GM19193 (cell line): ENCODE measurements at regions not wholly inside any gene's neighbourhood (a gene's known extent, or its start where the extent isn't known, plus 50 kb on each side); places are given as distances from the start of the nearest gene placed in this dataset.

Experiments used
- POLR2A ChIP-seq: IDR thresholded peaks from 4 replicates; pipeline ENCODE4 v1.6.1; 2011; ENCODE audit not compliant: insufficient read depth, insufficient read length; ENCODE audit errors: extremely low read depth

- no peak for TF ChIP-seq POLR2A
Observed at GRCh38 chr12:124441443-124442194, 125.8 kb downstream of the NCOR2 start.

- no peak for TF ChIP-seq POLR2A
Observed at GRCh38 chr12:124440841-124441381, 126.5 kb downstream of the NCOR2 start.

GRCh38 chr12:124440031-124440626 is 127.3 kb downstream of the NCOR2 start:
- TF ChIP-seq POLR2A = no peak

GRCh38 chr12:124438437-124439056 is 128.9 kb downstream of the NCOR2 start:
- no peak for TF ChIP-seq POLR2A

GRCh38 chr12:124437617-124438436 is 129.6 kb downstream of the NCOR2 start:
- TF ChIP-seq POLR2A = no peak

GRCh38 chr12:124437121-124437520 is 130.3 kb downstream of the NCOR2 start:
- TF ChIP-seq POLR2A = no peak

GRCh38 chr12:124436366-124436765 is 131.0 kb downstream of the NCOR2 start:
- TF ChIP-seq POLR2A = no peak

GRCh38 chr12:124435806-124436345 is 131.5 kb downstream of the NCOR2 start:
- no peak for TF ChIP-seq POLR2A

- no peak for TF ChIP-seq POLR2A
Observed at GRCh38 chr12:124434951-124435805, 132.2 kb downstream of the NCOR2 start.

GRCh38 chr12:124434354-124434753 is 133.1 kb downstream of the NCOR2 start:
- TF ChIP-seq POLR2A = no peak

GRCh38 chr12:124433879-124434278 is 133.5 kb downstream of the NCOR2 start:
- TF ChIP-seq POLR2A = no peak

GRCh38 chr12:124433147-124433874 is 134.1 kb downstream of the NCOR2 start:
- TF ChIP-seq POLR2A = no peak

- TF ChIP-seq POLR2A = no peak
Observed at GRCh38 chr12:124432376-124432775, 135.0 kb downstream of the NCOR2 start.
